Tibial nerve (tissue), 4 donors: ENCODE measurements at regions not wholly inside any gene's neighbourhood (a gene's known extent, or its start where the extent isn't known, plus 50 kb on each side); places are given as distances from the start of the nearest gene placed in this dataset.

Source experiments
- DNase-seq, 2 donors: peaks; one replicate each; pipeline ENCODE4 v3.0.0-alpha.2; 2019; ENCODE audit warnings: low spot score in 2 of 2
- H3K27ac ChIP-seq, 4 donors: fragments of 200-600 bp; sonication (generic) in 3 of 4; one replicate each; pipeline ENCODE4 v1.5.1; 2017 to 2019; ENCODE audit warnings: mild to moderate bottlenecking in 1 of 4
- H3K27me3 ChIP-seq, 2 donors: fragments of 200-600 bp; sonication (generic) in 1 of 2; one replicate each; pipeline versions ENCODE4 v1.5.1 to v1.6.0; 2017 to 2019
- H3K36me3 ChIP-seq, 3 donors: fragments of 200-600 bp; sonication (generic); one replicate each; pipeline ENCODE4 v1.5.1; 2018 to 2019
- H3K4me1 ChIP-seq, 4 donors: fragments of 200-600 bp; sonication (generic) in 3 of 4; one replicate each; pipeline ENCODE4 v1.5.1; 2017 to 2019
- H3K4me3 ChIP-seq, 4 donors: fragments of 200-600 bp; sonication (generic) in 3 of 4; one replicate each; pipeline ENCODE4 v1.5.1; 2017 to 2019; ENCODE audit warnings: mild to moderate bottlenecking in 1 of 4, moderate library complexity in 1 of 4
- H3K9me3 ChIP-seq, 4 donors: fragments of 200-600 bp; sonication (generic) in 3 of 4; one replicate each; pipeline ENCODE4 v1.5.1; 2017 to 2019
- EP300 ChIP-seq, 2 donors: sonication (generic); formaldehyde crosslinking; IDR thresholded peaks; one replicate each; pipeline ENCODE4 v1.6.1; 2017; ENCODE audit warnings: antibody characterized with exemption in 2 of 2, mild to moderate bottlenecking in 1 of 2
- POLR2A ChIP-seq, 2 donors: fragments of 450-650 bp; IDR thresholded peaks; one replicate each; pipeline ENCODE4 v1.6.1; 2017; ENCODE audit warnings: antibody characterized with exemption in 2 of 2, mild to moderate bottlenecking in 2 of 2, moderate library complexity in 2 of 2
- WGBS, 2 donors: methylation state at CpG; one replicate each; pipeline ENCODE4 v1.1.5; 2018; 5-methylcytosine and 5-hydroxymethylcytosine counted together
- TF ChIP-seq, protein P1 (sequence below), 5 experiments: fragments of 200-600 bp in 3 of 5; fragments of 450-650 bp in 2 of 5; sonication (generic) in 3 of 5; IDR thresholded peaks; one replicate each; pipeline ENCODE4 v1.5.1; 2016 to 2019; ENCODE audit warnings: antibody characterized with exemption in 5 of 5, mild to moderate bottlenecking in 3 of 5, moderate library complexity in 2 of 5

DNA sequence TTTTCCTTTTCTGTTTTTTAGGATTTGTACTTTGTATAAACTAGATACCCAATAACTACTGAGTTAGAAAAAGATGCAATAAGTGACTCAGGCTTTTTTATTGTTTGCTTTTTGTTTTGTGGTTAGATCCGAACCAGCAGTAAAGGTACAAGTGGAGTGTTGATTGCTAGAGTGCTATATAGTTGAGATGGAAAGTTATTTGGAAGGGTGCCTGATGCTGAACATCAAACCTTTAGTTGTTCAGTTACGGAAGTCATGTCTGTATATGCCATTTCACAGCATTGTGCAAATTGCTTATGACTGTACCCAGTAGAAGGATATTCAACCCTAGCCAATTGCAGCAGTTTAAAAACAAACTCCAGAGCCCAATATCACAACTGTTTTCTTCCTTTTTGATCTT lies 285.1 kb downstream of the MAT2B start:
- DNase-seq = no peak
- Histone ChIP-seq H3K4me3 (no peak overlapping the region), H3K36me3 (no peaks in the 10 kb centered on the region), H3K9me3 (peaks cover 0 to 4% (median 0%) of the 10 kb centered on the region in 4 donors), H3K27ac (no peak overlapping the region), H3K27me3 (no peaks in the 10 kb centered on the region), H3K4me1 (no peaks in the 10 kb centered on the region)
- TF ChIP-seq, protein P1, sequence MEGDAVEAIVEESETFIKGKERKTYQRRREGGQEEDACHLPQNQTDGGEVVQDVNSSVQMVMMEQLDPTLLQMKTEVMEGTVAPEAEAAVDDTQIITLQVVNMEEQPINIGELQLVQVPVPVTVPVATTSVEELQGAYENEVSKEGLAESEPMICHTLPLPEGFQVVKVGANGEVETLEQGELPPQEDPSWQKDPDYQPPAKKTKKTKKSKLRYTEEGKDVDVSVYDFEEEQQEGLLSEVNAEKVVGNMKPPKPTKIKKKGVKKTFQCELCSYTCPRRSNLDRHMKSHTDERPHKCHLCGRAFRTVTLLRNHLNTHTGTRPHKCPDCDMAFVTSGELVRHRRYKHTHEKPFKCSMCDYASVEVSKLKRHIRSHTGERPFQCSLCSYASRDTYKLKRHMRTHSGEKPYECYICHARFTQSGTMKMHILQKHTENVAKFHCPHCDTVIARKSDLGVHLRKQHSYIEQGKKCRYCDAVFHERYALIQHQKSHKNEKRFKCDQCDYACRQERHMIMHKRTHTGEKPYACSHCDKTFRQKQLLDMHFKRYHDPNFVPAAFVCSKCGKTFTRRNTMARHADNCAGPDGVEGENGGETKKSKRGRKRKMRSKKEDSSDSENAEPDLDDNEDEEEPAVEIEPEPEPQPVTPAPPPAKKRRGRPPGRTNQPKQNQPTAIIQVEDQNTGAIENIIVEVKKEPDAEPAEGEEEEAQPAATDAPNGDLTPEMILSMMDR (IDR thresholded peaks at IDR 0.05) = no peak
- TF ChIP-seq EP300 (IDR thresholded peaks at IDR 0.05) (no peak), POLR2A (IDR thresholded peaks at IDR 0.05) (no peak)
- 81 to 84% methylated on average over 2 of the region's 2 CpGs for WGBS, 2 donors

GRCh38 chr5:163794993-163795392 lies 289.6 kb downstream of the MAT2B start:
- H3K36me3 ChIP-seq = no peaks in the 10 kb centered on the region
- TF ChIP-seq EP300 (IDR thresholded peaks at IDR 0.05) (no peak), POLR2A (IDR thresholded peaks at IDR 0.05) (no peak)
- TF ChIP-seq, protein P1 (IDR thresholded peaks at IDR 0.05) = no peak
- no peaks in the 10 kb centered on the region for H3K9me3 ChIP-seq
- no peaks in the 10 kb centered on the region for H3K27me3 ChIP-seq
- WGBS, 2 donors = 85 to 95% methylated on average over 2 of the region's 2 CpGs
- no peak overlapping the region for H3K4me3 ChIP-seq
- DNase-seq = no peak
- H3K4me1 ChIP-seq = no peaks in the 10 kb centered on the region
- no peak overlapping the region for H3K27ac ChIP-seq

- H3K36me3 ChIP-seq = no peaks in the 10 kb centered on the region
- TF ChIP-seq, protein P1 (IDR thresholded peaks at IDR 0.05) = no peak
- TF ChIP-seq EP300 (IDR thresholded peaks at IDR 0.05) (no peak), POLR2A (IDR thresholded peaks at IDR 0.05) (no peak)
- H3K27ac ChIP-seq = no peak overlapping the region
- no peaks in the 10 kb centered on the region for H3K27me3 ChIP-seq
- no peak for DNase-seq
- H3K4me1 ChIP-seq = no peaks in the 10 kb centered on the region
- H3K9me3 ChIP-seq = no peaks in the 10 kb centered on the region
- no peak overlapping the region for H3K4me3 ChIP-seq
- WGBS, 2 donors = 78 to 81% methylated on average over 2 of the region's 2 CpGs
Measured at GRCh38 chr5:163807781-163808180, 302.4 kb downstream of the MAT2B start.

- no peaks in the 10 kb centered on the region for H3K27me3 ChIP-seq
- H3K4me1 ChIP-seq = no peaks in the 10 kb centered on the region
- WGBS, 2 donors = 48 to 51% methylated on average over 5 of the region's 5 CpGs
- no peak overlapping the region for H3K27ac ChIP-seq
- TF ChIP-seq, protein P1 (IDR thresholded peaks at IDR 0.05) = no peak
- TF ChIP-seq POLR2A (IDR thresholded peaks at IDR 0.05) (no peak), EP300 (IDR thresholded peaks at IDR 0.05) (no peak)
- DNase-seq = no peak
- H3K9me3 ChIP-seq = no peaks in the 10 kb centered on the region
- H3K36me3 ChIP-seq = no peaks in the 10 kb centered on the region
- no peak overlapping the region for H3K4me3 ChIP-seq
Measured at GRCh38 chr5:163809473-163809872, 304.1 kb downstream of the MAT2B start.

DNA sequence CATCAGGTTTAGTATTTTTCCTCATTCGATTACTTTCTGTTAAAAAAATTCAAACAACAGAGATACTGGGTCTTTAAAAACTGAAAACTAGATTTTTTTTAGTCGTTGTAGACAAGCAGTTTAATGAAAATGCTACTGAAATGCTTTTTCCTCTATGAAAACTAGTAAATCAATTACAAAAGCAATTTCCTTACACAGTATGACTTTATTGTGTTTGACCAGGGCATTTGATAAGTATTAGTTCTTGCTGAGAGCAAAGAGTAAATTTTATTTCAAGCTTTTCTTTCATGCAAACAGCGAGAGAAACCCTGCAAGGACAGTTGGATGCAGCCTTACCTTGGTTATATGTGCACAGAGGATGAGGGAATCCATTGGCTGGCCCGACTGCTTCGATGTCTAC lies 308.5 kb downstream of the MAT2B start:
- DNase-seq = no peak
- 79% methylated on average over 5 of the region's 5 CpGs for WGBS, 2 donors
- no peak overlapping the region for H3K4me3 ChIP-seq

More for the DNA sequence above, 308.5 kb downstream of the MAT2B start:
- TF ChIP-seq EP300 (IDR thresholded peaks at IDR 0.05) (no peak), POLR2A (IDR thresholded peaks at IDR 0.05) (no peak)
- TF ChIP-seq, protein P1 (IDR thresholded peaks at IDR 0.05) = no peak
- H3K27ac ChIP-seq = no peak overlapping the region
- H3K27me3 ChIP-seq = no peaks in the 10 kb centered on the region
- H3K4me1 ChIP-seq = no peaks in the 10 kb centered on the region
- H3K9me3 ChIP-seq = peaks cover 0 to 4% (median 0%) of the 10 kb centered on the region in 4 donors
- H3K36me3 ChIP-seq = no peaks in the 10 kb centered on the region
